H1 (cell line): ENCODE measurements at regions not wholly inside any gene's neighbourhood (a gene's known extent, or its start where the extent isn't known, plus 50 kb on each side); places are given as distances from the start of the nearest gene placed in this dataset.

Source experiments
- CTCF ChIA-PET: fragments of 300-600 bp; sonication (Branson Sonifier 250); formaldehyde crosslinking; loops from one replicate; lab custom pipeline; 2021; ENCODE audit not compliant: partially characterized antibody; lab: Charles Lee
- POLR2A ChIA-PET: fragments of 300-600 bp; sonication (Branson Sonifier 250); formaldehyde crosslinking; loops from one replicate; lab custom pipeline; 2021; ENCODE audit warnings: inconsistent platforms; ENCODE audit not compliant: partially characterized antibody; lab: Charles Lee
- DNase-seq, 2 experiments: peaks; one replicate each; pipeline versions ENCODE4 v3.0.0 to v3.0.0-alpha.2; 2010 to 2022; ENCODE audit warnings: low spot score in 2 of 2, low read depth in 1 of 2, mixed read lengths in 1 of 2
- FAIRE-seq: peaks from 2 replicates; lab custom pipeline; 2011; peaks lifted over from hg19 to GRCh38; lab: Jason Lieb, UNC
- H2AFZ ChIP-seq: 2 replicates; pipeline ENCODE4 v1.8.1; 2012; ENCODE audit warnings: low read length, inconsistent platforms
- H2AK5ac ChIP-seq: 2 replicates; pipeline ENCODE4 v1.6.1; 2013; ENCODE audit warnings: low read depth, low read length
- H2BK120ac ChIP-seq: replicated peaks from 2 replicates; pipeline ENCODE3; 2013; ENCODE audit warnings: low read depth, low read length, inconsistent platforms
- H2BK12ac ChIP-seq: 2 replicates; pipeline ENCODE4 v1.6.1; 2013; ENCODE audit warnings: low read depth, low read length
- H2BK15ac ChIP-seq: 2 replicates; pipeline ENCODE4 v1.6.1; 2013; ENCODE audit warnings: low read length
- H2BK20ac ChIP-seq: 2 replicates; pipeline ENCODE4 v1.6.1; 2013; ENCODE audit warnings: low read length
- H2BK5ac ChIP-seq: 2 replicates; pipeline ENCODE4 v1.6.1; 2013; ENCODE audit warnings: low read depth, low read length
- H3K14ac ChIP-seq: 2 replicates; pipeline ENCODE4 v1.6.1; 2013; ENCODE audit warnings: inconsistent platforms; ENCODE audit not compliant: insufficient read length
- H3K18ac ChIP-seq: 2 replicates; pipeline ENCODE4 v1.6.1; 2013; ENCODE audit warnings: low read length; ENCODE audit errors: extremely low read depth
- H3K23ac ChIP-seq: 2 replicates; pipeline ENCODE4 v1.6.1; 2013; ENCODE audit warnings: inconsistent platforms; ENCODE audit not compliant: insufficient read length
- H3K23me2 ChIP-seq: 2 replicates; pipeline ENCODE4 v1.6.1; 2013; ENCODE audit warnings: low read depth, low read length
- H3K27ac ChIP-seq: 2 replicates; pipeline ENCODE4 v1.6.1; 2011; ENCODE audit warnings: low read depth, low read length, inconsistent platforms
- H3K27me3 ChIP-seq, 4 experiments: replicated peaks in 1 of 4; 1 replicate in 1 of 4; 2 replicates in 3 of 4; pipeline versions ENCODE4 v1.6.1 to v1.8.1; 2011 to 2013; ENCODE audit warnings: low read length in 3 of 4, mild to moderate bottlenecking in 3 of 4, inconsistent platforms in 2 of 4, mixed read lengths in 2 of 4, moderate library complexity in 1 of 4; ENCODE audit not compliant: control insufficient read depth in 3 of 4, insufficient read depth in 3 of 4; ENCODE audit errors: extremely low read depth in 1 of 4
- H3K36me3 ChIP-seq, 4 experiments: 2 replicates each; pipeline versions ENCODE4 v1.6.1 to v1.8.1; 2011 to 2013; ENCODE audit warnings: mild to moderate bottlenecking in 4 of 4, low read length in 3 of 4, moderate library complexity in 2 of 4, control low read depth in 1 of 4, inconsistent platforms in 1 of 4; ENCODE audit not compliant: insufficient read depth in 4 of 4, control insufficient read depth in 2 of 4
- H3K4ac ChIP-seq: replicated peaks from 2 replicates; pipeline ENCODE3; 2013; ENCODE audit warnings: low read length, low read depth, mixed read lengths, inconsistent platforms; ENCODE audit not compliant: insufficient read length
- H3K4me1 ChIP-seq, 4 experiments: replicated peaks in 1 of 4; 1 replicate in 1 of 4; 2 replicates in 3 of 4; pipeline versions ENCODE4 v1.6.1 to v1.8.1; 2011 to 2013; ENCODE audit warnings: low read length in 3 of 4, inconsistent platforms in 2 of 4, mixed read lengths in 1 of 4; ENCODE audit not compliant: insufficient read depth in 4 of 4, control insufficient read depth in 3 of 4
- H3K4me2 ChIP-seq, 2 experiments: 2 replicates each; pipeline versions ENCODE4 v1.6.1 to v1.8.1; 2011 to 2013; ENCODE audit warnings: low read depth in 2 of 2, low read length in 2 of 2, control low read depth in 1 of 2, inconsistent platforms in 1 of 2, mild to moderate bottlenecking in 1 of 2; ENCODE audit not compliant: insufficient read depth in 1 of 2
- H3K4me3 ChIP-seq, 4 experiments: fragments of 200-600, 300-600 bp in 1 of 4; sonication (generic), shearing (Covaris generic), sonication (Bioruptor Twin) in 1 of 4; 2 replicates each; pipeline versions ENCODE4 v1.5.1 to v1.8.1; 2011 to 2016; ENCODE audit warnings: low read length in 4 of 4, low read depth in 3 of 4, control low read depth in 2 of 4, inconsistent platforms in 2 of 4, mild to moderate bottlenecking in 2 of 4, mixed read lengths in 1 of 4, moderate library complexity in 1 of 4; ENCODE audit not compliant: insufficient read depth in 2 of 4; ENCODE audit errors: extremely low read depth in 1 of 4
- H3K56ac ChIP-seq: replicated peaks from 2 replicates; pipeline ENCODE3; 2013; ENCODE audit warnings: low read depth, mild to moderate bottlenecking, mixed read lengths, low read length, inconsistent platforms; ENCODE audit not compliant: insufficient read length
- H3K79me1 ChIP-seq: 2 replicates; pipeline ENCODE4 v1.6.1; 2013; ENCODE audit warnings: low read depth, low read length, control low read depth
- H3K79me2 ChIP-seq, 2 experiments: 2 replicates each; pipeline versions ENCODE4 v1.6.1 to v1.8.1; 2012 to 2013; ENCODE audit warnings: low read length in 2 of 2, mild to moderate bottlenecking in 2 of 2, inconsistent platforms in 1 of 2; ENCODE audit not compliant: insufficient read depth in 2 of 2, control insufficient read depth in 1 of 2
- H3K9ac ChIP-seq, 4 experiments: replicated peaks in 1 of 4; 1 replicate in 1 of 4; 2 replicates in 3 of 4; pipeline versions ENCODE4 v1.6.1 to v1.8.1; 2011 to 2013; ENCODE audit warnings: low read depth in 3 of 4, low read length in 3 of 4, control low read depth in 2 of 4, mild to moderate bottlenecking in 2 of 4, moderate library complexity in 2 of 4, inconsistent platforms in 1 of 4; ENCODE audit errors: extremely low read depth in 1 of 4
- H3K9me3 ChIP-seq, 2 experiments: 2 replicates each; pipeline versions ENCODE4 v1.6.1 to v1.8.1; 2012 to 2013; ENCODE audit warnings: mild to moderate bottlenecking in 2 of 2, moderate library complexity in 2 of 2, control low read depth in 1 of 2, inconsistent platforms in 1 of 2, low read depth in 1 of 2, low read length in 1 of 2, mixed read lengths in 1 of 2; ENCODE audit not compliant: insufficient read depth in 2 of 2
- H4K20me1 ChIP-seq, 2 experiments: replicated peaks in 1 of 2; 2 replicates each; pipeline versions ENCODE3 to v1.8.1; 2011 to 2013; ENCODE audit warnings: inconsistent platforms in 2 of 2, low read length in 2 of 2, mild to moderate bottlenecking in 1 of 2; ENCODE audit not compliant: insufficient read depth in 2 of 2, control insufficient read depth in 1 of 2
- H4K5ac ChIP-seq: 2 replicates; pipeline ENCODE4 v1.6.1; 2013; ENCODE audit warnings: low read length, low read depth, mixed read lengths, inconsistent platforms; ENCODE audit not compliant: insufficient read length
- H4K8ac ChIP-seq: 2 replicates; pipeline ENCODE4 v1.8.0; 2013; ENCODE audit warnings: mild to moderate bottlenecking, moderate library complexity, low read length, inconsistent platforms; ENCODE audit not compliant: insufficient read depth; ENCODE audit errors: extremely low read depth
- H4K91ac ChIP-seq: replicated peaks from 2 replicates; pipeline ENCODE3; 2013; ENCODE audit warnings: low read length, mixed read lengths, inconsistent platforms; ENCODE audit not compliant: insufficient read length
- ATF3 ChIP-seq: IDR thresholded peaks from 2 replicates; pipeline ENCODE4 v1.6.1; 2011; ENCODE audit warnings: low read depth, mild to moderate bottlenecking, low read length; ENCODE audit not compliant: insufficient read depth
- BCL11A ChIP-seq, 2 experiments: IDR thresholded peaks; one replicate each; pipeline ENCODE4 v1.6.1; 2011; ENCODE audit warnings: low read depth in 2 of 2, low read length in 2 of 2, mild to moderate bottlenecking in 2 of 2
- CBX5 ChIP-seq: fragments of 300-800, 300-1000 bp; sonication (generic); IDR thresholded peaks from 2 replicates; pipeline ENCODE4 v1.7.1; 2016; ENCODE audit warnings: antibody characterized with exemption, low read length, low read depth
- CBX8 ChIP-seq: fragments of 300-800, 300-1000 bp; sonication (generic); IDR thresholded peaks from 2 replicates; pipeline ENCODE4 v1.7.1; 2016; ENCODE audit warnings: low read depth, low read length, borderline replicate concordance
- CHD2 ChIP-seq: IDR thresholded peaks from 2 replicates; pipeline ENCODE4 v1.6.1; 2012; ENCODE audit warnings: low read length, improper control_type of control experiment
- HDAC6 ChIP-seq: IDR thresholded peaks from one replicate; pipeline ENCODE4 v1.7.1; 2012; ENCODE audit warnings: low read depth, mild to moderate bottlenecking, inconsistent platforms, low read length, moderate library complexity
- JUND ChIP-seq: IDR thresholded peaks from 2 replicates; pipeline ENCODE4 v1.6.1; 2011; ENCODE audit warnings: mild to moderate bottlenecking, improper control_type of control experiment, low read length
- KDM5A ChIP-seq: fragments of 200-600 bp; IDR thresholded peaks from 2 replicates; pipeline ENCODE4 v1.7.1; 2012; ENCODE audit warnings: mild to moderate bottlenecking, low read length, inconsistent platforms, mixed read lengths
- NANOG ChIP-seq: IDR thresholded peaks from 2 replicates; pipeline ENCODE4 v1.6.1; 2011; ENCODE audit warnings: low read length, low read depth, mild to moderate bottlenecking, inconsistent platforms; ENCODE audit not compliant: insufficient read depth, poor library complexity, severe bottlenecking
- PHF8 ChIP-seq: fragments of 200-600 bp; sonication (generic); conservative IDR thresholded peaks from 2 replicates; pipeline ENCODE4 v1.7.1; 2012; ENCODE audit warnings: low read depth, mild to moderate bottlenecking, inconsistent platforms, low read length, moderate library complexity
- POLR2A ChIP-seq, 2 experiments: IDR thresholded peaks; 1 replicate in 1 of 2; 2 replicates in 1 of 2; pipeline ENCODE4 v1.6.1; 2011; ENCODE audit warnings: low read depth in 2 of 2, low read length in 2 of 2, mild to moderate bottlenecking in 2 of 2; ENCODE audit errors: control extremely low read depth in 1 of 2
- POU5F1 ChIP-seq: IDR thresholded peaks from 2 replicates; pipeline ENCODE4 v1.6.1; 2011; ENCODE audit warnings: low read depth, mild to moderate bottlenecking, low read length, moderate library complexity
- RXRA ChIP-seq: IDR thresholded peaks from 2 replicates; pipeline ENCODE4 v1.6.1; 2011; ENCODE audit warnings: low read depth, mild to moderate bottlenecking, low read length, moderate library complexity; ENCODE audit not compliant: insufficient read depth
- SIN3A ChIP-seq, 2 experiments: IDR thresholded peaks in 1 of 2; conservative IDR thresholded peaks in 1 of 2; 2 replicates each; pipeline ENCODE4 v1.6.1; 2011 to 2012; ENCODE audit warnings: low read length in 2 of 2, improper control_type of control experiment in 1 of 2, low read depth in 1 of 2, mild to moderate bottlenecking in 1 of 2
- SIX5 ChIP-seq: IDR thresholded peaks from 2 replicates; pipeline ENCODE4 v1.6.1; 2011; ENCODE audit warnings: mild to moderate bottlenecking, low read depth, low read length
- SRF ChIP-seq: IDR thresholded peaks from 2 replicates; pipeline ENCODE4 v1.6.1; 2011; ENCODE audit warnings: mild to moderate bottlenecking, low read depth, low read length, moderate library complexity

GRCh38 chr13:107427536-107427935 is 787.8 kb downstream of the LIG4 start:
- Histone ChIP-seq H3K27ac (no peak overlapping the region), H3K4ac (no peak overlapping the region), H3K18ac (no peak overlapping the region), H2BK20ac (no peak overlapping the region), H3K79me2 (no peaks in the 10 kb centered on the region), H4K8ac (no peak overlapping the region), H3K4me2 (no peak overlapping the region), H3K23ac (no peak overlapping the region), H3K56ac (no peak overlapping the region), H3K9me3 (peaks cover 0 to 2% of the 10 kb centered on the region in 2 experiments; a peak in 1 of 4 replicates), H3K27me3 (no peaks in the 10 kb centered on the region), H2BK15ac (no peak overlapping the region), H4K5ac (no peak overlapping the region), H2AFZ (no peak overlapping the region), H3K14ac (no peak overlapping the region), H4K91ac (no peak overlapping the region), H3K79me1 (no peaks in the 10 kb centered on the region), H2BK120ac (no peak overlapping the region), H3K23me2 (no peaks in the 10 kb centered on the region), H3K4me1 (no peaks in the 10 kb centered on the region), H2BK12ac (no peak overlapping the region), H3K4me3 (no peak overlapping the region), H4K20me1 (no peaks in the 10 kb centered on the region), H2BK5ac (no peak overlapping the region), H3K36me3 (no peaks in the 10 kb centered on the region), H2AK5ac (no peak overlapping the region), H3K9ac (no peak overlapping the region)
- CTCF ChIA-PET: interaction anchor here (0.8 to 1.0 kb wide), 2 partner anchors 223 to 328 kb away, joined by 3 to 4 read pairs; no protein-coding TSS in a partner anchor
- no peak for FAIRE-seq
- POLR2A ChIA-PET: no interaction called here
- no peak for DNase-seq
- no peak for TF ChIP-seq POU5F1
- TF ChIP-seq POLR2A (IDR thresholded peaks at IDR 0.05; ENCODE audit: control extremely low read depth in 1 of 2, low read depth in 2 of 2, low read length in 2 of 2): no peak
- TF ChIP-seq KDM5A: no peak
- TF ChIP-seq SIX5: no peak
- TF ChIP-seq CBX8: no peak
- TF ChIP-seq CBX5: no peak
- no peak for TF ChIP-seq RXRA
- no peak for TF ChIP-seq SRF
- no peak for TF ChIP-seq CHD2
- no peak for TF ChIP-seq HDAC6
- TF ChIP-seq ATF3: no peak
- TF ChIP-seq PHF8: no peak
- TF ChIP-seq BCL11A (IDR thresholded peaks at IDR 0.05; ENCODE audit: low read depth in 2 of 2, low read length in 2 of 2): no peak
- no peak for TF ChIP-seq NANOG
- TF ChIP-seq SIN3A (conservative IDR thresholded peaks at IDR 0.05 in 1 of 2, IDR thresholded peaks at IDR 0.05 in 1 of 2; ENCODE audit: low read depth in 1 of 2, low read length in 2 of 2): no peak
- TF ChIP-seq JUND: no peak
